WTC11 (cell line): ENCODE measurements at regions not wholly inside any gene's neighbourhood (a gene's known extent, or its start where the extent isn't known, plus 50 kb on each side); places are given as distances from the start of the nearest gene placed in this dataset.

Source experiments
- CTCF ChIP-seq: fragments of 200-600 bp; IDR thresholded peaks from 2 replicates; pipeline ENCODE4 v1.8.0; 2022; ENCODE audit warnings: antibody characterized with exemption
- E2F1 ChIP-seq: sonication (generic); formaldehyde crosslinking; IDR thresholded peaks from 2 replicates; pipeline ENCODE4 v1.8.0; 2022; ENCODE audit warnings: mild to moderate bottlenecking, missing genetic modification reagents
- MAX ChIP-seq: sonication (generic); formaldehyde crosslinking; IDR thresholded peaks from 2 replicates; pipeline ENCODE4 v1.8.0; 2022; ENCODE audit warnings: mild to moderate bottlenecking, missing genetic modification reagents

GRCh38 chr7:25906760-25907159, 245.2 kb upstream of the NFE2L3 start:
- TF ChIP-seq E2F1 (no peak), MAX (no peak), CTCF (no peak)
